ENCODE measurements at regions not wholly inside any gene's neighbourhood (a gene's known extent, or its start where the extent isn't known, plus 50 kb on each side); places are given as distances from the start of the nearest gene placed in this dataset.
"Not testable (repeated sequence)": the region's sequence is repeated elsewhere in the genome, so short reads cannot be mapped to it uniquely, and the experiment has no call there.

- not testable (repeated sequence) for TF ChIP-seq CTCF, POLR2A (IDR thresholded peaks at IDR 0.05)
Observed at GRCh38 chr17:65301882-65302281, 164.7 kb downstream of the RGS9 start.
